Body of pancreas (tissue), 4 donors: ENCODE measurements at regions not wholly inside any gene's neighbourhood (a gene's known extent, or its start where the extent isn't known, plus 50 kb on each side); places are given as distances from the start of the nearest gene placed in this dataset.

Source experiments
- CTCF ChIP-seq, 7 experiments: fragments of 450-650 bp in 4 of 7; fragments of 200-600 bp in 3 of 7; sonication (generic) in 3 of 7; IDR thresholded peaks; one replicate each; pipeline ENCODE4 v1.5.1; 2016 to 2019; ENCODE audit warnings: antibody characterized with exemption in 7 of 7
- POLR2A ChIP-seq, 3 donors: fragments of 450-650 bp; IDR thresholded peaks; one replicate each; pipeline ENCODE4 v1.6.1; 2016; ENCODE audit warnings: antibody characterized with exemption in 3 of 3, mild to moderate bottlenecking in 2 of 3

GRCh38 chr2:155157711-155158110 is 459.2 kb downstream of the KCNJ3 start:
- TF ChIP-seq CTCF (IDR thresholded peaks at IDR 0.05) (no peak), POLR2A (IDR thresholded peaks at IDR 0.05) (no peak)
